GM12878 (cell line): ENCODE measurements at regions not wholly inside any gene's neighbourhood (a gene's known extent, or its start where the extent isn't known, plus 50 kb on each side); places are given as distances from the start of the nearest gene placed in this dataset.
"Not testable (repeated sequence)": the region's sequence is repeated elsewhere in the genome, so short reads cannot be mapped to it uniquely, and the experiment has no call there.

ENCODE experiments used
- ATAC-seq: fragments of 200-7000 bp; cut with Tn5 transposase; 3 replicates; pipeline ENCODE4 v1.9.1; 2020; ENCODE audit warnings: mild to moderate bottlenecking, moderate library complexity
- BruUV-seq: library from RNA; stranded (reverse); fragments of 400-500 nt; replicated peaks from 2 replicates; lab custom pipeline; 2021; lab: Mats Ljungman, UMichigan
- CTCF ChIA-PET: fragments of 300-600 bp; sonication (Branson Sonifier 250); formaldehyde crosslinking; extraction: SDS; loops from one replicate; lab custom pipeline; 2021; ENCODE audit warnings: inconsistent platforms; lab: Yijun Ruan, JAX
- POLR2A ChIA-PET: fragments of 350-600 bp; formaldehyde crosslinking; extraction: SDS; loops from one replicate; lab custom pipeline; 2021; ENCODE audit warnings: inconsistent platforms; lab: Charles Lee
- RAD21 ChIA-PET: fragments of 300-600 bp; sonication (Branson Sonifier 250); formaldehyde crosslinking; loops from one replicate; lab custom pipeline; 2023; ENCODE audit warnings: antibody characterized with exemption; ENCODE audit not compliant: unreplicated experiment; lab: Charles Lee
- SMC1A ChIA-PET: fragments of 300-600 bp; sonication (Branson Sonifier 250); formaldehyde crosslinking; loops from one replicate; lab custom pipeline; 2023; ENCODE audit not compliant: unreplicated experiment, uncharacterized antibody; lab: Charles Lee
- DNase-seq: peaks from one replicate; pipeline ENCODE4 v3.0.0-alpha.2; 2011; ENCODE audit warnings: low read depth, low spot score
- FAIRE-seq: peaks from 3 replicates; lab custom pipeline; 2011; peaks lifted over from hg19 to GRCh38; lab: Jason Lieb, UNC
- H2AFZ ChIP-seq: 2 replicates; pipeline ENCODE4 v1.6.0; 2011; ENCODE audit warnings: low read depth, low read length, control low read depth; ENCODE audit not compliant: control insufficient read depth
- H3K27ac ChIP-seq: 2 replicates; pipeline ENCODE4 v1.5.1; 2011; ENCODE audit warnings: control low read depth; ENCODE audit not compliant: control insufficient read depth, insufficient read depth
- H3K27me3 ChIP-seq, 2 experiments: replicated peaks in 1 of 2; 2 replicates each; pipeline versions ENCODE4 v1.6.0 to v1.6.1; 2011; ENCODE audit warnings: low read length in 1 of 2; ENCODE audit not compliant: control insufficient read depth in 2 of 2, insufficient read depth in 2 of 2
- H3K36me3 ChIP-seq, 2 experiments: 2 replicates each; pipeline ENCODE4 v1.5.1; 2011; ENCODE audit warnings: low read length in 1 of 2; ENCODE audit not compliant: control insufficient read depth in 2 of 2, insufficient read depth in 2 of 2
- H3K4me1 ChIP-seq: 2 replicates; pipeline ENCODE4 v1.6.1; 2011; ENCODE audit warnings: mild to moderate bottlenecking, low read length, moderate library complexity, mixed read lengths; ENCODE audit not compliant: control insufficient read depth, insufficient read depth
- H3K4me2 ChIP-seq: 2 replicates; pipeline ENCODE4 v1.6.0; 2011; ENCODE audit warnings: control low read depth; ENCODE audit not compliant: control insufficient read depth, insufficient read depth
- H3K4me3 ChIP-seq: fragments of 200-600 bp; sonication (generic); 2 replicates; pipeline ENCODE4 v1.5.1; 2016
- H3K79me2 ChIP-seq: 2 replicates; pipeline ENCODE4 v1.6.0; 2011; ENCODE audit warnings: low read length; ENCODE audit not compliant: control insufficient read depth, insufficient read depth
- H3K9ac ChIP-seq: 2 replicates; pipeline ENCODE4 v1.8.0; 2011; ENCODE audit warnings: low read length, control low read depth, mixed read lengths; ENCODE audit not compliant: control insufficient read depth, insufficient read depth
- H3K9me3 ChIP-seq: replicated peaks from 3 replicates; pipeline ENCODE4 v1.5.1; 2011; ENCODE audit warnings: mild to moderate bottlenecking, low read length; ENCODE audit not compliant: control insufficient read depth, insufficient read depth
- H4K20me1 ChIP-seq: 2 replicates; pipeline ENCODE4 v1.6.0; 2011; ENCODE audit not compliant: control insufficient read depth, insufficient read depth
- WGBS: methylation state at CpG from one replicate; pipeline ENCODE4 v1.1.6; 2016; ENCODE audit warnings: low lambda C conversion rate; ENCODE audit not compliant: insufficient replicate concordance, insufficient coverage; ENCODE audit errors: missing lambda C conversion rate; 5-methylcytosine and 5-hydroxymethylcytosine counted together
- in situ Hi-C: fragments of 300-500 bp; cut with MboI; formaldehyde crosslinking; loops from 9 replicates; pipeline ENCODE4 v1.14.3; 2018; ENCODE audit warnings: mixed read lengths
- intact Hi-C: fragments of 100-400 bp; cut with micrococcal nuclease; formaldehyde crosslinking; loops from one replicate; pipeline ENCODE4 v1.14.2; 2022; ENCODE audit not compliant: unreplicated experiment

GRCh38 chr9:41839786-41840185 lies 289.4 kb downstream of the CNTNAP3B start:
- H4K20me1 ChIP-seq, H3K36me3 ChIP-seq, H3K27ac ChIP-seq, SMC1A ChIA-PET, RAD21 ChIA-PET, H3K4me1 ChIP-seq, H3K9ac ChIP-seq, H3K27me3 ChIP-seq, CTCF ChIA-PET, in situ Hi-C loops, FAIRE-seq, DNase-seq, H3K4me2 ChIP-seq, intact Hi-C loops, H2AFZ ChIP-seq, H3K79me2 ChIP-seq, H3K9me3 ChIP-seq, POLR2A ChIA-PET, H3K4me3 ChIP-seq, ATAC-seq, BruUV-seq: not testable (repeated sequence)
- WGBS, result no CpG with 5 or more reads among the region's 1 CpG

GRCh38 chr9:41838953-41839352 lies 290.3 kb downstream of the CNTNAP3B start:
- H3K4me2 ChIP-seq, H3K79me2 ChIP-seq, H3K4me1 ChIP-seq, BruUV-seq, H3K9me3 ChIP-seq, H3K9ac ChIP-seq, DNase-seq, FAIRE-seq, CTCF ChIA-PET, intact Hi-C loops, ATAC-seq, RAD21 ChIA-PET, H3K27me3 ChIP-seq, POLR2A ChIA-PET, H3K36me3 ChIP-seq, in situ Hi-C loops, H3K27ac ChIP-seq, H4K20me1 ChIP-seq, H3K4me3 ChIP-seq, H2AFZ ChIP-seq, SMC1A ChIA-PET: not testable (repeated sequence)
- no CpG with 5 or more reads among the region's 4 CpGs for WGBS

GRCh38 chr9:41838562-41838851 lies 290.7 kb downstream of the CNTNAP3B start:
- H3K4me1 ChIP-seq, DNase-seq, H3K9me3 ChIP-seq, H3K27ac ChIP-seq, in situ Hi-C loops, H3K36me3 ChIP-seq, BruUV-seq, H3K9ac ChIP-seq, H3K27me3 ChIP-seq, ATAC-seq, SMC1A ChIA-PET, POLR2A ChIA-PET, RAD21 ChIA-PET, H3K4me2 ChIP-seq, H3K79me2 ChIP-seq, H4K20me1 ChIP-seq, H2AFZ ChIP-seq, H3K4me3 ChIP-seq, CTCF ChIA-PET, FAIRE-seq, intact Hi-C loops: not testable (repeated sequence)
- no CpG with 5 or more reads among the region's 1 CpG for WGBS

GRCh38 chr9:41837684-41838561 lies 291.3 kb downstream of the CNTNAP3B start:
- H3K79me2 ChIP-seq, SMC1A ChIA-PET, H3K9ac ChIP-seq, H3K4me2 ChIP-seq, ATAC-seq, H4K20me1 ChIP-seq, H3K36me3 ChIP-seq, H3K4me1 ChIP-seq, H2AFZ ChIP-seq, FAIRE-seq, intact Hi-C loops, DNase-seq, H3K27ac ChIP-seq, RAD21 ChIA-PET, H3K9me3 ChIP-seq, BruUV-seq, CTCF ChIA-PET, in situ Hi-C loops, POLR2A ChIA-PET, H3K27me3 ChIP-seq, H3K4me3 ChIP-seq: not testable (repeated sequence)
- WGBS, result no CpG with 5 or more reads among the region's 3 CpGs
